ENCODE measurements at regions not wholly inside any gene's neighbourhood (a gene's known extent, or its start where the extent isn't known, plus 50 kb on each side); places are given as distances from the start of the nearest gene placed in this dataset.

GRCh38 chr3:16795581-16795980 lies 89.2 kb upstream of the PLCL2 start:
- no TSS peak for BruUV-seq (replicated peaks)
- Histone ChIP-seq H3K27me3 (ENCODE audit: insufficient read depth, low read length) (0 out of 2 replicates have a peak, but pooled peaks cover 5% of the 10 kb centered on the region), H3K9me2 (ENCODE audit: insufficient read depth) (no peaks in the 10 kb centered on the region)

GRCh38 chr3:16797831-16798230 lies 86.9 kb upstream of the PLCL2 start:
- intact Hi-C loops (cut with micrococcal nuclease) = no loop called here
- Histone ChIP-seq H3K4me2 (ENCODE audit: low read length) (no peak overlapping the region), H3K27ac (ENCODE audit: low read depth, low read length) (no peak overlapping the region), H2AFZ (ENCODE audit: low read depth, low read length, poor library complexity, severe bottlenecking) (no peak overlapping the region), H3K9me3 (ENCODE audit: control insufficient read depth in 1 of 2, insufficient read depth in 1 of 2, low read depth in 1 of 2, low read length in 2 of 2) (no peaks in the 10 kb centered on the region), H3K36me3 (ENCODE audit: control insufficient read depth in 1 of 2, insufficient read depth in 2 of 2, low read length in 2 of 2) (no peaks in the 10 kb centered on the region), H4K20me1 (ENCODE audit: insufficient read depth) (no peaks in the 10 kb centered on the region), H3K9me2 (ENCODE audit: insufficient read depth) (no peaks in the 10 kb centered on the region), H3K79me2 (ENCODE audit: insufficient read depth, low read length) (no peaks in the 10 kb centered on the region), H3K9ac (ENCODE audit: low read length) (no peak overlapping the region), H3K4me3 (replicated peaks in 1 of 2; ENCODE audit: low read depth in 1 of 2, low read length in 2 of 2) (no peak overlapping the region), H3K27me3 (ENCODE audit: insufficient read depth, low read length) (0 out of 2 replicates have a peak, but pooled peaks cover 5% of the 10 kb centered on the region), H3K4me1 (ENCODE audit: control insufficient read depth in 1 of 2, insufficient read depth in 2 of 2, low read length in 2 of 2) (no peaks in the 10 kb centered on the region)
- no peak for ATAC-seq
- TF ChIP-seq EGR1 (IDR thresholded peaks at IDR 0.05; ENCODE audit: low read depth) = no peak
- TF ChIP-seq ZFX (IDR thresholded peaks at IDR 0.05) = no peak
- no peak for TF ChIP-seq SIN3A (IDR thresholded peaks at IDR 0.05; ENCODE audit: low read depth)
- no peak for TF ChIP-seq EZH2 (IDR thresholded peaks at IDR 0.05)
- RAD21 ChIA-PET (ENCODE audit: low non-redundant PET in 1 of 2, low total read pairs in 2 of 2, uncharacterized antibody in 2 of 2, unreplicated experiment in 2 of 2) = no interaction called here
- BruUV-seq (replicated peaks) = no TSS peak
- no peak for DNase-seq (ENCODE audit: low read depth, low spot score)
- CTCF ChIA-PET = no interaction called here
- POLR2A ChIA-PET = no interaction called here

More at GRCh38 chr3:16795581-16795980, 89.2 kb upstream of the PLCL2 start:
- H3K9me3 ChIP-seq (ENCODE audit: control insufficient read depth in 1 of 2, insufficient read depth in 1 of 2, low read depth in 1 of 2, low read length in 2 of 2) = no peaks in the 10 kb centered on the region
- intact Hi-C loops (cut with micrococcal nuclease) = no loop called here
- DNase-seq (ENCODE audit: low read depth, low spot score) (no peak), ATAC-seq (no peak)
- no peak overlapping the region for H3K4me2 ChIP-seq (ENCODE audit: low read length)
- H3K79me2 ChIP-seq (ENCODE audit: insufficient read depth, low read length) = no peaks in the 10 kb centered on the region
- ChIA-PET RAD21 (ENCODE audit: low non-redundant PET in 1 of 2, low total read pairs in 2 of 2, uncharacterized antibody in 2 of 2, unreplicated experiment in 2 of 2) (no interaction called here), CTCF (no interaction called here), POLR2A (no interaction called here)
- H3K9ac ChIP-seq (ENCODE audit: low read length) = no peak overlapping the region
- TF ChIP-seq TCF7L2 (IDR thresholded peaks at IDR 0.05; ENCODE audit: borderline replicate concordance, extremely low read depth, insufficient read depth, insufficient read length) (no peak), SIN3A (IDR thresholded peaks at IDR 0.05; ENCODE audit: low read depth) (no peak), CBX3 (IDR thresholded peaks at IDR 0.05; ENCODE audit: low read depth) (no peak), EGR1 (IDR thresholded peaks at IDR 0.05; ENCODE audit: low read depth) (no peak), EZH2phosphoT487 (IDR thresholded peaks at IDR 0.05; ENCODE audit: borderline replicate concordance) (no peak), ELF1 (IDR thresholded peaks at IDR 0.05; ENCODE audit: borderline replicate concordance, low read depth) (no peak), ZFX (IDR thresholded peaks at IDR 0.05) (no peak), SRF (IDR thresholded peaks at IDR 0.05; ENCODE audit: low read depth) (no peak), JUND (IDR thresholded peaks at IDR 0.05) (no peak)
- H3K36me3 ChIP-seq (ENCODE audit: control insufficient read depth in 1 of 2, insufficient read depth in 2 of 2, low read length in 2 of 2) = no peaks in the 10 kb centered on the region
- H3K27ac ChIP-seq (ENCODE audit: low read depth, low read length) = no peak overlapping the region
- no peak overlapping the region for H3K4me3 ChIP-seq (replicated peaks in 1 of 2; ENCODE audit: low read depth in 1 of 2, low read length in 2 of 2)
- H3K4me1 ChIP-seq (ENCODE audit: control insufficient read depth in 1 of 2, insufficient read depth in 2 of 2, low read length in 2 of 2) = no peaks in the 10 kb centered on the region
- no peaks in the 10 kb centered on the region for H4K20me1 ChIP-seq (ENCODE audit: insufficient read depth)
- H2AFZ ChIP-seq (ENCODE audit: low read depth, low read length, poor library complexity, severe bottlenecking) = no peak overlapping the region

Measured in HCT116 (cell line).